ENCODE measurements at regions not wholly inside any gene's neighbourhood (a gene's known extent, or its start where the extent isn't known, plus 50 kb on each side); places are given as distances from the start of the nearest gene placed in this dataset.

- Histone ChIP-seq H3K79me2 (ENCODE audit: insufficient read depth, low read length) (no peaks in the 10 kb centered on the region), H3K4me2 (replicated peaks; ENCODE audit: extremely low read depth, low read length, poor library complexity, severe bottlenecking) (no peak overlapping the region), H3K4me1 (ENCODE audit: control insufficient read depth in 1 of 2, insufficient read depth in 2 of 2, low read length in 2 of 2) (peaks cover 9 to 15% of the 10 kb centered on the region in 2 donors), H2AFZ (ENCODE audit: insufficient read depth, low read depth, low read length, poor library complexity, severe bottlenecking) (no peak overlapping the region), H3K4me3 (replicated peaks in 1 of 3; ENCODE audit: low read depth in 2 of 3, low read length in 3 of 3) (no peak overlapping the region), H3K27me3 (ENCODE audit: control insufficient read depth in 2 of 2, insufficient read depth in 2 of 2, low read length in 2 of 2) (no peaks in the 10 kb centered on the region), H4K20me1 (ENCODE audit: insufficient read depth, low read length) (no peaks in the 10 kb centered on the region), H3K27ac (ENCODE audit: low read depth in 1 of 2, low read length in 2 of 2) (no peak overlapping the region), H3K36me3 (replicated peaks in 1 of 2; ENCODE audit: control insufficient read depth in 1 of 2, insufficient read depth in 2 of 2, low read length in 2 of 2) (no peaks in the 10 kb centered on the region), H3K9me3 (replicated peaks in 1 of 2; ENCODE audit: control insufficient read depth in 1 of 2, insufficient read depth in 1 of 2, low read length in 2 of 2) (no peaks in the 10 kb centered on the region), H3K9ac (ENCODE audit: insufficient read depth, low read length, poor library complexity, severe bottlenecking) (no peak overlapping the region)
- Mint-ChIP-seq H3K4me3 (no peak overlapping the region), H3K36me3 (peaks cover 0 to 6% of the 10 kb centered on the region in 2 donors), H3K9me3 (peaks cover 0 to 3% (median under 1%) of the 10 kb centered on the region in 7 donors), H3K27ac (no peak overlapping the region), H3K4me1 (peaks cover 15% of the 10 kb centered on the region), H3K27me3 (ENCODE audit: low read depth in 3 of 3) (peaks cover 3 to 4% (median 3%) of the 10 kb centered on the region in 3 donors)
- TF ChIP-seq CTCF (IDR thresholded peaks at IDR 0.05): no peak
- no peak for DNase-seq
- intact Hi-C loops (cut with micrococcal nuclease): loop anchor here in 1 of 2 donors (10.0 kb wide), 1 partner anchor 229 kb away; no protein-coding TSS in a partner anchor
- no CpG with 5 or more reads among the region's 2 CpGs for WGBS (ENCODE audit: insufficient coverage)
Measured at GRCh38 chr3:40976241-40976640, 223.1 kb upstream of the CTNNB1 start.

- peaks cover 0 to 4% (median 3%) of the 10 kb centered on the region in 3 donors for H3K27me3 Mint-ChIP-seq (ENCODE audit: low read depth in 3 of 3)
- Histone ChIP-seq H2AFZ (ENCODE audit: insufficient read depth, low read depth, low read length, poor library complexity, severe bottlenecking) (no peak overlapping the region), H4K20me1 (ENCODE audit: insufficient read depth, low read length) (no peaks in the 10 kb centered on the region), H3K9ac (ENCODE audit: insufficient read depth, low read length, poor library complexity, severe bottlenecking) (no peak overlapping the region), H3K27me3 (ENCODE audit: control insufficient read depth in 2 of 2, insufficient read depth in 2 of 2, low read length in 2 of 2) (no peaks in the 10 kb centered on the region), H3K4me1 (ENCODE audit: control insufficient read depth in 1 of 2, insufficient read depth in 2 of 2, low read length in 2 of 2) (no peaks in the 10 kb centered on the region), H3K4me2 (replicated peaks; ENCODE audit: extremely low read depth, low read length, poor library complexity, severe bottlenecking) (no peak overlapping the region), H3K79me2 (ENCODE audit: insufficient read depth, low read length) (no peaks in the 10 kb centered on the region), H3K9me3 (replicated peaks in 1 of 2; ENCODE audit: control insufficient read depth in 1 of 2, insufficient read depth in 1 of 2, low read length in 2 of 2) (no peaks in the 10 kb centered on the region), H3K27ac (ENCODE audit: low read depth in 1 of 2, low read length in 2 of 2) (no peak overlapping the region), H3K4me3 (replicated peaks in 1 of 3; ENCODE audit: low read depth in 2 of 3, low read length in 3 of 3) (no peak overlapping the region), H3K36me3 (replicated peaks in 1 of 2; ENCODE audit: control insufficient read depth in 1 of 2, insufficient read depth in 2 of 2, low read length in 2 of 2) (no peaks in the 10 kb centered on the region)
- TF ChIP-seq CTCF (IDR thresholded peaks at IDR 0.05): no peak
- intact Hi-C loops (cut with micrococcal nuclease): loop anchor here in 1 of 2 donors (10.0 kb wide), 1 partner anchor 226 kb away; no protein-coding TSS in a partner anchor
- peaks cover 0 to 2% of the 10 kb centered on the region in 2 donors for H3K36me3 Mint-ChIP-seq
- no peak for DNase-seq
- peaks cover 0 to 2% (median 0%) of the 10 kb centered on the region in 7 donors for H3K9me3 Mint-ChIP-seq
- WGBS (ENCODE audit: insufficient coverage): 60% methylated on average over 1 of the region's 2 CpGs
- H3K4me1 Mint-ChIP-seq: peaks cover 3% of the 10 kb centered on the region
- H3K27ac Mint-ChIP-seq: no peak overlapping the region
- no peak overlapping the region for H3K4me3 Mint-ChIP-seq
Measured at GRCh38 chr3:40978442-40978841, 220.9 kb upstream of the CTNNB1 start.

All from CD14-positive monocyte (primary cell).